ENCODE measurements at regions not wholly inside any gene's neighbourhood (a gene's known extent, or its start where the extent isn't known, plus 50 kb on each side); places are given as distances from the start of the nearest gene placed in this dataset.
"Not testable (repeated sequence)": the region's sequence is repeated elsewhere in the genome, so short reads cannot be mapped to it uniquely, and the experiment has no call there.

DNA sequence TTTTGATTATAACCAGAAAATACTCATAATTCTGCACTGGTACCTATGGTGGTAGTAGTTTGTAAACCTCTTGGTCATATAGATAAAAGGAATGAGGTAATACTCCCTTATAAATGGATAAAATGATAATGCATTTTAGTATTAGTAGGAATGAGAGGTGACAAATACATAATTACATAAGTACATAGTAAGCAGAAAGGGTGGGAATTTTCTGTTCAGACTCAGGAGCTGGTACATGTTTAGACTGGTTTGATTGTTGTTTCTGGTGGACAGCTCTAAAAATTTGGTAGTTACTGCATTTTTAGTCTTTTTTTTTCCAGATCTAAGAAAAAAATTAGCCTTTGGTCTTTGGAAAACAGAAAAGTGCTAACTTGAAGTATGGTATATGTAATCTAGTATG, 70.4 kb upstream of the AGA start:
- DNase-seq (ENCODE audit: low read depth) = no peak
- in situ Hi-C loops (cut with HindIII; ENCODE audit: low sequenced_read_pairs) = no loop called here
- H3K4me3 ChIP-seq (ENCODE audit: low read depth, low read length) = no peak overlapping the region
- TF ChIP-seq, protein P1, sequence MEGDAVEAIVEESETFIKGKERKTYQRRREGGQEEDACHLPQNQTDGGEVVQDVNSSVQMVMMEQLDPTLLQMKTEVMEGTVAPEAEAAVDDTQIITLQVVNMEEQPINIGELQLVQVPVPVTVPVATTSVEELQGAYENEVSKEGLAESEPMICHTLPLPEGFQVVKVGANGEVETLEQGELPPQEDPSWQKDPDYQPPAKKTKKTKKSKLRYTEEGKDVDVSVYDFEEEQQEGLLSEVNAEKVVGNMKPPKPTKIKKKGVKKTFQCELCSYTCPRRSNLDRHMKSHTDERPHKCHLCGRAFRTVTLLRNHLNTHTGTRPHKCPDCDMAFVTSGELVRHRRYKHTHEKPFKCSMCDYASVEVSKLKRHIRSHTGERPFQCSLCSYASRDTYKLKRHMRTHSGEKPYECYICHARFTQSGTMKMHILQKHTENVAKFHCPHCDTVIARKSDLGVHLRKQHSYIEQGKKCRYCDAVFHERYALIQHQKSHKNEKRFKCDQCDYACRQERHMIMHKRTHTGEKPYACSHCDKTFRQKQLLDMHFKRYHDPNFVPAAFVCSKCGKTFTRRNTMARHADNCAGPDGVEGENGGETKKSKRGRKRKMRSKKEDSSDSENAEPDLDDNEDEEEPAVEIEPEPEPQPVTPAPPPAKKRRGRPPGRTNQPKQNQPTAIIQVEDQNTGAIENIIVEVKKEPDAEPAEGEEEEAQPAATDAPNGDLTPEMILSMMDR (IDR thresholded peaks at IDR 0.05; ENCODE audit: low read depth, low read length, missing control alignments) = no peak

DNA sequence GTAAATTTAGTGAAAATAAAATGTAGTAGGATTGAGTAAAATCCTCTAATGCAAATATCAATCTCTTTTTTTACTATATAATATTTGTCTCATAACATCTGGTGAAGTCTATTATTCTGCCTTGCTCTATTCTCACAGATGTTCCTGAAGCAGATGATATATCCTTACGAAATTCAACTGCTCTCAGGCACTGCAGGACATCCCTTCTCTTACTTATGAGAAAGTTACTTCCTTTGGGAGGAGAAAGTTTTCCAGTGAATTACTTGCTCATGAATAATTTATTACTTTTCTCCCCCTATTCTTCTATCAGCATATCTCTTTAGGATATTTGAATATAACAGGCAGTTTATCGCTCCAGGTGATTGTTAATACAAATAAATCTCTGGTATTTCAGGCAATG, 75.6 kb upstream of the AGA start:
- no peak for DNase-seq (ENCODE audit: low read depth)
- H3K4me3 ChIP-seq (ENCODE audit: low read depth, low read length) = no peak overlapping the region
- TF ChIP-seq, protein P1 (IDR thresholded peaks at IDR 0.05; ENCODE audit: low read depth, low read length, missing control alignments) = no peak
- in situ Hi-C loops (cut with HindIII; ENCODE audit: low sequenced_read_pairs) = no loop called here

DNA sequence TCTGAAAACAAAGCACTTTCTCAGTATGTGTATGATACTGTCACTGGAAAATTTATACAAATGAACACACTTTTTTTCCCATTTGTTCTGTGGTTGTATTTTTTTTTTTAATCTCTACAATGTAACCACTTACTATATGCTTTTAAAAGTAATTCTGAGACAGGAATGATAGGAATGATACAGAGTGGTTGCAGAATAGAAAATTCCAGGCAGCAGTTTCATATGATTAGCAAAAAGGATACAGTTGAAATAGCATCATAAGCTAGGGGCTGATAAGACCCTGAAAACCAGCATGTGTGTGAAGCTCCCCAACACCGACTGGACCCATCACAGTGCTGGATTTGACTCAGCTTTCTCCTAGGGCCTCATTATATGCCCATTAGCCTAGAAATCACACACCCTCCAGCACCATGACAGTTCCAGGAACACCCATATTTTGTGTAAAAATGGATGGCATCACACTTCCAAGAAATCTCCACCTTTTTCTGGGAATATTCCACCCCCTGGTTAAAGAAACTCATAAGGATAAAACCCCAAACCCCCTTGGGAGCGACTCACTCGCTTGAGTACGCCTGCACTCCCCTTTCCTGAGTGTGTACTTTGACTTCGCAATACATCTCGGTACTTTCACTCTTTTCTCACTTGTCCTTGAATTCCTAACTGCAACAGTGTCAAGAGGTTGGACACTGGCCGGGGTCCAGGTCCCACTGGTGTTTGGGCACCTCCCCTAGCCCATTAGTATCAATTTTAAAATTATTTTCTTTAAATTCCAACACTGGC, 77.4 kb upstream of the AGA start:
- DNase-seq (ENCODE audit: low read depth) = no peak
- no peak overlapping the region for H3K4me3 ChIP-seq (ENCODE audit: low read depth, low read length)
- in situ Hi-C loops (cut with HindIII; ENCODE audit: low sequenced_read_pairs) = no loop called here
- TF ChIP-seq, protein P1 (IDR thresholded peaks at IDR 0.05; ENCODE audit: low read depth, low read length, missing control alignments) = no peak

DNA sequence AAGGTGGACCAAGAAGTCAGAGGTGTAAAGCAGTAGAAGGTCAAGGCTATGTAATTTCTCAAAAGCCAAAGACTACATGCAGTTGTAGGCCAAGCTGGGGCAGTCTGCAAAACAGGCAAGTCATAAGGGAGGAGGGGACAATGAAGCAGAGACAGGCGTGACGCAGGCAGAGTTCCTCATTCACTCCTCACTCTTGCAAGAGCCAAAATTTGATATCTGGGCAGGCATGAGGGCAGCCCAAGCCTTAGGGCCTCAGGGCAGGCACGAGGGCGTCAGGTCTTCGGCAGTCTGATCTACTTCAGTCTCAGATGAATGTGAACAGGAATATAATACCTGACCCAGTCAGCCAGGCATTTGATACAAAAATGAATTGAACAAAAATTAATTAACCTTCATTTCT, 86.4 kb upstream of the AGA start:
- no peak for DNase-seq (ENCODE audit: low read depth)
- in situ Hi-C loops (cut with HindIII; ENCODE audit: low sequenced_read_pairs) = no loop called here
- TF ChIP-seq, protein P1 (IDR thresholded peaks at IDR 0.05; ENCODE audit: low read depth, low read length, missing control alignments) = no peak
- no peak overlapping the region for H3K4me3 ChIP-seq (ENCODE audit: low read depth, low read length)

DNA sequence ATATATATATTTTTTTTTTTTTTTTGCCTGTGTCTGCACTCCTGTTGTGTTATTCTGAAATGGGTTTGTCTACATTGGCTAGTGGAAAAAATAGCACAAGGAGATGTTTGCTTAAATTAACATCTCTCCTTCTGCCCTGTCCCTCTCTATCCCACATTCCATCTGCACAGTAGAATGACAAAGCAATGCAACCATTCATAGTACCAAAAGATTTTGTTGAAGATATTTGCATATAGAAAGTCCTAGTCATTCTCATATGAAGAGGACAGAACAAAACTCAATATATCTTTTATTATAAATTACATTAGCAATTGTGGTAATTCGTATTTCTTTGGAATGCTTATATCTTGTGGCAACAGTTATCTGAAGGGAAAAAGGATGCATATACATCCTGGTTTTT, 88.3 kb upstream of the AGA start:
- TF ChIP-seq, protein P1 (IDR thresholded peaks at IDR 0.05; ENCODE audit: low read depth, low read length, missing control alignments) = no peak
- no peak overlapping the region for H3K4me3 ChIP-seq (ENCODE audit: low read depth, low read length)
- DNase-seq (ENCODE audit: low read depth) = no peak
- in situ Hi-C loops (cut with HindIII; ENCODE audit: low sequenced_read_pairs) = no loop called here

DNA sequence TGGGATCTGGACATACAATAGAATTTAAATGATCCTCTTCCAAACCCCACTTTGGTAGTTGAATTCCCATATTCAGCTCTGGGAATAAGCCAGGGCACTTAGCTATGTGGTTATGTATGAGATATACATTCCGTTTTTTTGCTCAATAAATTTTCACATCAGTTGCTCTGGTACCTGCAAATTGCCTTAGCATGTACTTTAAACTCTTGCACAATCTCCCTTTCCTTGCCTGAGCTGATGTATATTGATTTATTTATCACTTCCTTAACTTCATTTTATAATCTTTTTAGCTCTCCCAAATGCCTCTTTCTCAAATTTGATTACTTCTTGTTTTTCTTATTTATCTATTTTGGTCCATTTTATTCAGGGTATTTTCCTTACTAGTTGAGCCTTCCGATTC, 90.1 kb upstream of the AGA start:
- in situ Hi-C loops (cut with HindIII; ENCODE audit: low sequenced_read_pairs) = no loop called here
- DNase-seq (ENCODE audit: low read depth) = no peak
- no peak overlapping the region for H3K4me3 ChIP-seq (ENCODE audit: low read depth, low read length)
- TF ChIP-seq, protein P1 (IDR thresholded peaks at IDR 0.05; ENCODE audit: low read depth, low read length, missing control alignments) = no peak

DNA sequence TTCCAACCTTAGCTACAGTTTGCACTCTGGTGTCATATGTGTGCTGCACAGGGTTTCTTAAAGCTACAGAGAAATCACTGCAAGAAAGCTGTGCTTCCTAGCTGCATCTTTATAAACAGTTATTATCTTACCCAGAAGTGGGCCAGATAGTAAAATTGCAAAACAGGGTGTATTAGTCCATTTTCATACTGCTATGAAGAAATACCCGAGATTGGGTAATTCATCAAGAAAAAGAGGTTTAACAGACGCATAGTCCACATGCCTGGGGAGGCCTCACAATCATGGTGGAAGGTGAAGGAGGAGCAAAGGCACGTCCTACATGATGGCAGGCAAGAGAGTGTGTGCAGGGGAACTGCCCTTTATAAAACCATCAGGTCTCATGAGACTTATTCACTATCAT, 92.6 kb upstream of the AGA start:
- DNase-seq (ENCODE audit: low read depth); in situ Hi-C loops (cut with HindIII; ENCODE audit: low sequenced_read_pairs); H3K4me3 ChIP-seq (ENCODE audit: low read depth, low read length): not testable (repeated sequence)

Data from astrocyte of the cerebellum (primary cell).